Stimulated activated memory B cell treated with anti-CD40 and anti-IgM and Interleukin-4, amounts not matched to agents 10 μg/mL and 1 μg/mL and 100 μg/mL, for 72 hours (primary cell): ENCODE measurements at regions not wholly inside any gene's neighbourhood (a gene's known extent, or its start where the extent isn't known, plus 50 kb on each side); places are given as distances from the start of the nearest gene placed in this dataset.

ENCODE experiments used
- ATAC-seq: fragments of 150-1000 bp; cut with Tn5 transposase; 2 replicates; pipeline ENCODE4 v1.10.0; 2021
- H3K27ac Mint-ChIP-seq: one replicate; pipeline ENCODE4 v1.8.0; 2022; ENCODE audit warnings: mild to moderate bottlenecking, mixed read lengths
- H3K27me3 Mint-ChIP-seq: one replicate; pipeline ENCODE4 v1.8.0; 2022; ENCODE audit warnings: mixed read lengths
- H3K36me3 Mint-ChIP-seq: one replicate; pipeline ENCODE4 v1.8.0; 2022; ENCODE audit warnings: mixed read lengths
- H3K4me1 Mint-ChIP-seq: one replicate; pipeline ENCODE4 v1.8.0; 2022; ENCODE audit warnings: mixed read lengths
- H3K4me3 Mint-ChIP-seq: one replicate; pipeline ENCODE4 v1.8.0; 2022; ENCODE audit warnings: mild to moderate bottlenecking, moderate library complexity, mixed read lengths
- H3K9me3 Mint-ChIP-seq: one replicate; pipeline ENCODE4 v1.8.0; 2022; ENCODE audit warnings: mixed read lengths

DNA sequence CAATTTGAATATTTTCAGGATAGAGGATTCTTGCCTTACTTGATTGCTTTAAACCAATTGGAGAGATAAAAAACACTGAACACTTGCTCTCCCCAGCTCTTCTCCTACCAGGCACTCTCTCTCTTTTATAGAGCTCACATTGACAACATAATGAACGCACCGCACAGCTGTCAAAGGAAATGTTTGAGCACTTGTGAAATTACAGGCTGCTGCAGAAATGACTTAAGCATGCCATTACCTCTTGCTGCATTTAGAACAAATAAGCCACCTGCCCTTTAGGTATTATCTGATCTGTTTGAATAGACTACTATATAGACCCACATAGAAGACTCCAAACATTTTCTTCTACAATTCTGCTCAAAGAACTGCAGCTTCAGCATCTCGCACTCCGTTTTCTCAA lies 227.7 kb downstream of the C4orf33 start:
- H3K9me3 Mint-ChIP-seq: no peaks in the 10 kb centered on the region
- peaks cover 8% of the 10 kb centered on the region for H3K27me3 Mint-ChIP-seq
- no peak overlapping the region for H3K27ac Mint-ChIP-seq
- H3K4me3 Mint-ChIP-seq: no peak overlapping the region
- no peaks in the 10 kb centered on the region for H3K4me1 Mint-ChIP-seq
- no peaks in the 10 kb centered on the region for H3K36me3 Mint-ChIP-seq
- ATAC-seq: no peak

DNA sequence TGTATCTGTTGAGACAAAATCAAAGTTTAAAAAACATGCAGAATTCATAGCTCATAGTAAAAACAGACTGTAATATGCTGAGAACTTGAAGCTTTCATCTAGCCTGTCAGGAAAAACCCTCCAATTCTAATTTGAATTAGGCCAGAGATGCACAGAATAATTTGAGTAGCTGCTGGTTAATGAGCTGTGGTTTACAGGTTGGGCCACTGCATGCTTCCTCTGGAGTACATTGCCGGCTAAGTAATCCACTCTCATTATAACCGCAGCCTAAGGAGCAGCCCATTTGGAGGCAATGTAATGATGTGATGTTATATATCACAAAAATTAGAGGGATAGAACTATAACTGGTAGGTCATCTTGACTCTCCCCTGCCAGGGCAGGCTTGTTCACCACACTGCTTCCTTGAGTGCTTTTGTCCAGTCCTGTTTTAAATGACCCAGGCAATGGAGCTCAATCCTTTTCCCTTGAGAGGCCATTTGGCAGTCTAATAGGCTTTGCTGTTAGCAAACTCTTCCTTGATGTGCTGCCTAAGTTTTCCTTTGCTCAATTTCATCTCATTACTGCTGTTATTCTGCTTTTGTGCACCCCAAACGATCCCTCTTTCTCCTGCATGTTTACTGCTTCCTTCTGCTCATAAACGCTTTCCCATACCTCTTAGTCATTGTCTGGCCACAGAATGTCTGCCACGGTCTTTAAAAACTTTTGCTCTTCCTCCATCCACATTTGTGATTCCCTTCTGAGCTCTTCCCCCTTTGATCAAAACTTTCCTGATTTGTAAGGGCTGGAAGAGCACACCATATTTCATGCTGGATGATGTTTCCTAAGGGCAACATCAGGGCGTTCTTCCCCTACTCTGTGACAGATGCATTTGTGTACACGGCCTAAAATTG lies 230.9 kb downstream of the C4orf33 start:
- no peak overlapping the region for H3K4me3 Mint-ChIP-seq
- no peaks in the 10 kb centered on the region for H3K36me3 Mint-ChIP-seq
- H3K9me3 Mint-ChIP-seq: no peaks in the 10 kb centered on the region
- H3K4me1 Mint-ChIP-seq: no peaks in the 10 kb centered on the region
- H3K27ac Mint-ChIP-seq: no peak overlapping the region
- no peak for ATAC-seq
- H3K27me3 Mint-ChIP-seq: no peaks in the 10 kb centered on the region

GRCh38 chr4:129327637-129328036 lies 231.7 kb downstream of the C4orf33 start:
- Mint-ChIP-seq H3K27me3 (no peaks in the 10 kb centered on the region), H3K27ac (no peak overlapping the region), H3K36me3 (no peaks in the 10 kb centered on the region), H3K9me3 (no peaks in the 10 kb centered on the region), H3K4me3 (no peak overlapping the region), H3K4me1 (no peaks in the 10 kb centered on the region)
- ATAC-seq: peak; percentile 51

GRCh38 chr4:129328162-129328561 lies 232.2 kb downstream of the C4orf33 start:
- H3K27me3 Mint-ChIP-seq: no peaks in the 10 kb centered on the region
- no peak for ATAC-seq
- no peak overlapping the region for H3K4me3 Mint-ChIP-seq
- no peak overlapping the region for H3K27ac Mint-ChIP-seq
- no peaks in the 10 kb centered on the region for H3K4me1 Mint-ChIP-seq
- no peaks in the 10 kb centered on the region for H3K9me3 Mint-ChIP-seq
- H3K36me3 Mint-ChIP-seq: no peaks in the 10 kb centered on the region

GRCh38 chr4:129334136-129334535 lies 238.2 kb downstream of the C4orf33 start:
- H3K27ac Mint-ChIP-seq: no peak overlapping the region
- H3K9me3 Mint-ChIP-seq: no peaks in the 10 kb centered on the region
- no peak for ATAC-seq
- peaks cover 13% of the 10 kb centered on the region for H3K27me3 Mint-ChIP-seq
- no peaks in the 10 kb centered on the region for H3K36me3 Mint-ChIP-seq
- H3K4me1 Mint-ChIP-seq: no peaks in the 10 kb centered on the region
- H3K4me3 Mint-ChIP-seq: no peak overlapping the region

GRCh38 chr4:129335276-129335675 lies 239.3 kb downstream of the C4orf33 start:
- Mint-ChIP-seq H3K36me3 (no peaks in the 10 kb centered on the region), H3K4me1 (no peaks in the 10 kb centered on the region), H3K27ac (no peak overlapping the region), H3K27me3 (peaks cover 13% of the 10 kb centered on the region), H3K9me3 (no peaks in the 10 kb centered on the region), H3K4me3 (no peak overlapping the region)
- ATAC-seq: no peak

- ATAC-seq: no peak
- H3K27ac Mint-ChIP-seq: no peak overlapping the region
- H3K4me3 Mint-ChIP-seq: no peak overlapping the region
- H3K27me3 Mint-ChIP-seq: peaks cover 13% of the 10 kb centered on the region
- H3K9me3 Mint-ChIP-seq: no peaks in the 10 kb centered on the region
- H3K36me3 Mint-ChIP-seq: no peaks in the 10 kb centered on the region
- no peaks in the 10 kb centered on the region for H3K4me1 Mint-ChIP-seq
Observed at GRCh38 chr4:129335818-129336217, 239.9 kb downstream of the C4orf33 start.

DNA sequence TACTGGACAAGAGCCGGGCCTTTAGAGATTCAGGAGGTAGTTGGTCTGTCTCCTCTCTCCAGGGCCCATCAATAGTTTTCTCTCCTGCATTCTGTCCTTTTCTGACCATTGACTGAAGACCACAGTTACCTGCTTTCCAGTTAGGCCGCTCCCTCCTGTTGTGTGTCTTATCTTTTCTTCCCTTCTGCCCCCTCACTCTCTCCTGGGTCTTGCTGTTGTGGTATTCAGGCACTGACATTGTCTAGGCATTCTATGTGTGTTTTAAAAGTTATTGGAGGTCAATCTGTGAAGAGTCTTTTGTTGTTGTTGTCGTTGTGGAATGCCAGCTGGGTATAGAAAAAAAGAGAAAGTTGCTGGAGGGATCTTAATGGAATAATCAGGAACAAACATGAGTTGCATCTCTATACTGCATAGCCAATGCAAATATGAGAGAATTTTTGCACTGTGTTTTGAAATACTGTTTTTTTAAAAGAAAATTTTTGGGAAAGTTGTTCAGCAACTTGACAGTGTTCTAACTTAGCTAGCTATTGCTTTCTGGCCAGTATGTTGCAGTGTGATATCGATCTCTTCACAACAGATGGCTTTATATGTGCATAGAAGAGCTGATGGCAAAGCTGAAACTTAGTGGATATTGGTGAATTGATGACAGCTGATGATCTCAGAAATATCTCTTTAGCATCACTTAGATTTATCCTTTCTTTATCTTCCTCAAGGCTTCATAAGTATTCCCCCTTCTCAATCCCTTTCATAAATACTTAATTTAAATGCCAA lies 240.7 kb downstream of the C4orf33 start:
- H3K4me3 Mint-ChIP-seq: no peak overlapping the region
- peaks cover 13% of the 10 kb centered on the region for H3K27me3 Mint-ChIP-seq
- no peak overlapping the region for H3K27ac Mint-ChIP-seq
- ATAC-seq: no peak
- H3K9me3 Mint-ChIP-seq: no peaks in the 10 kb centered on the region
- H3K36me3 Mint-ChIP-seq: no peaks in the 10 kb centered on the region
- H3K4me1 Mint-ChIP-seq: no peaks in the 10 kb centered on the region

GRCh38 chr4:129337228-129337620 lies 241.3 kb downstream of the C4orf33 start:
- Mint-ChIP-seq H3K27me3 (peaks cover 13% of the 10 kb centered on the region), H3K4me1 (no peaks in the 10 kb centered on the region), H3K9me3 (no peaks in the 10 kb centered on the region), H3K4me3 (no peak overlapping the region), H3K36me3 (no peaks in the 10 kb centered on the region), H3K27ac (no peak overlapping the region)
- no peak for ATAC-seq

DNA sequence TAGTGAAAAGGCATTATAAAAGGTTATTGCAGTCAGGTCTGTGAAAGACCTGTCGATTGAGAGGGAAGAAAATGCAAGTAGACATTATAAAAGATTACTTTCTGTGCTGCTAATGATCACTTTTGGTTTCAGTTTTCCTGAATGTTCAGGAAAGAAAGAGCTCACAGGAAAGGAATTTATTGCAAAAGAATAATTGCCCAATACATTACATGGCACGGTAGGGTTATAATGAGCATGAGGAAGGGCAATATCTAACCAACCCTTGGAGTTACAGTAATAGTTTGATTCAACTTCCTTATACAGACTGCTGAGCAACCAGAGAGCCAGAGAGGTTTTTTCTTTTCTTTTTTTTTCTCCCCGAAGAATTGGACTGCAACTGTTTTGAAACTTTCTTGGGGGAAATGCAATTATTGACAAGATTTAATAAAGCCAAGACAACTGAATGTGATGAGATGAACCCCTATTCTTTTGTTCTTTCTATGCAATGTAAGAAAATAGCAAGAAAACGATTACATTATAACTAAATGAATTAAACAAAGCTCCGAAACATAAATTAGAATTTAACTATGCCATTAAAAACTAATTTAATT lies 247.0 kb downstream of the C4orf33 start:
- H3K9me3 Mint-ChIP-seq: peaks cover 2% of the 10 kb centered on the region
- no peak overlapping the region for H3K4me3 Mint-ChIP-seq
- no peak overlapping the region for H3K27ac Mint-ChIP-seq
- no peaks in the 10 kb centered on the region for H3K36me3 Mint-ChIP-seq
- H3K4me1 Mint-ChIP-seq: no peaks in the 10 kb centered on the region
- peaks cover 19% of the 10 kb centered on the region for H3K27me3 Mint-ChIP-seq
- ATAC-seq: no peak

- Mint-ChIP-seq H3K4me3 (no peak overlapping the region), H3K36me3 (no peaks in the 10 kb centered on the region), H3K27me3 (peaks cover 8% of the 10 kb centered on the region), H3K4me1 (no peaks in the 10 kb centered on the region), H3K27ac (no peak overlapping the region), H3K9me3 (peaks cover 2% of the 10 kb centered on the region)
- ATAC-seq: no peak
Observed at GRCh38 chr4:129344058-129344457, 248.1 kb downstream of the C4orf33 start.

DNA sequence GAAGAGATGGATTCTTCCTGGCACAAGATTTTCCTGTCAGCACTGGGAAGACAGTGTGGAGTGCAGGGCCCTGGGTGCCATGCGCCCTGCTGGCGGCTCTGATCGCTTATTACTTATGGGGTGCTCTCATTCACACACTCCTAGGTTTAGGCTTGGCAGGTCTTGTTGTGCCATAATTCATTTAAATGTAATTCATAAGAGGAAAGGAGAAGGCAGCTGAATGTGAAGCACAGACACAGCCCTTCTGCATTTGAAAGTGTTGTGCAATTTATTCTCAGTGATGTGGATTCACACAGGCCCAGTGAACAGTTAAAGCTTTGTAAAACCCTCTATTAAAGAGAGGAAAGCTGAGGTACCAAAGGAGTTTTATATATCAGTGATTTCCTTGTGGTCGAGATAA lies 249.7 kb downstream of the C4orf33 start:
- peaks cover 2% of the 10 kb centered on the region for H3K9me3 Mint-ChIP-seq
- no peaks in the 10 kb centered on the region for H3K36me3 Mint-ChIP-seq
- no peak for ATAC-seq
- H3K4me3 Mint-ChIP-seq: no peak overlapping the region
- no peaks in the 10 kb centered on the region for H3K4me1 Mint-ChIP-seq
- H3K27me3 Mint-ChIP-seq: peaks cover 8% of the 10 kb centered on the region
- H3K27ac Mint-ChIP-seq: no peak overlapping the region

DNA sequence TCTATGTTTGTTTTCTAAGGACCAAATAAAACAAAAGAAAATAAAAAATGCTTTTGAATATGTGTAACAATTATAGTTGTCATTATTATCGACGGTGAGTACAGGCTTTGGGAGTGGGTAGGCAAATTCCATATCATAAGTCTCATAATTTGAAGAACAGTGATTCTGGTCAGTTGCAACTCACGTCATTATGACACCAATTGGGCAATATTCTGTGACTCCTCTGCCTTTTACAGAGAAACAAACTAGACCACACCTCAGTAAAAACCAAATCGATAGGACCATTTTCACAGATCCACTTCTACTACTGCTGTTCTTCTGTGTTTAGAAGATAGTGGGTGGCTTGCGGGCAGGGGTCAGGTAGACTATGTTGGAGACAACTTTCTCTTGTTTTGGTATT lies 250.1 kb downstream of the C4orf33 start:
- no peak for ATAC-seq
- peaks cover 8% of the 10 kb centered on the region for H3K27me3 Mint-ChIP-seq

GRCh38 chr4:129346734-129347133 lies 250.8 kb downstream of the C4orf33 start:
- peaks cover 2% of the 10 kb centered on the region for H3K9me3 Mint-ChIP-seq
- H3K4me3 Mint-ChIP-seq: no peak overlapping the region
- peaks cover 8% of the 10 kb centered on the region for H3K27me3 Mint-ChIP-seq
- no peak for ATAC-seq
- H3K4me1 Mint-ChIP-seq: no peaks in the 10 kb centered on the region
- H3K27ac Mint-ChIP-seq: no peak overlapping the region
- H3K36me3 Mint-ChIP-seq: no peaks in the 10 kb centered on the region

More for the DNA sequence above, 250.1 kb downstream of the C4orf33 start:
- Mint-ChIP-seq H3K4me3 (no peak overlapping the region), H3K36me3 (no peaks in the 10 kb centered on the region), H3K9me3 (peaks cover 2% of the 10 kb centered on the region), H3K27ac (no peak overlapping the region), H3K4me1 (no peaks in the 10 kb centered on the region)

- Mint-ChIP-seq H3K4me3 (no peak overlapping the region), H3K4me1 (no peaks in the 10 kb centered on the region), H3K9me3 (no peaks in the 10 kb centered on the region), H3K27me3 (peaks cover 14% of the 10 kb centered on the region), H3K27ac (no peak overlapping the region), H3K36me3 (no peaks in the 10 kb centered on the region)
- ATAC-seq: no peak
Observed at GRCh38 chr4:129350834-129351721, 255.1 kb downstream of the C4orf33 start.
